Subcutaneous abdominal adipose tissue (tissue), 5 donors: ENCODE measurements at regions not wholly inside any gene's neighbourhood (a gene's known extent, or its start where the extent isn't known, plus 50 kb on each side); places are given as distances from the start of the nearest gene placed in this dataset.
A peak's percentile ranks its signal among the peaks of the same experiment; 100 is the strongest.

Source experiments
- H3K27ac ChIP-seq: one replicate; pipeline ENCODE4 v1.7.0; 2013; ENCODE audit warnings: low read depth, mild to moderate bottlenecking, inconsistent platforms, low read length, moderate library complexity
- H3K27me3 ChIP-seq, 5 donors: one replicate each; pipeline ENCODE4 v1.7.0; 2013; ENCODE audit warnings: low read length in 5 of 5, inconsistent platforms in 1 of 5; ENCODE audit not compliant: control insufficient read depth in 5 of 5, insufficient read depth in 4 of 5
- H3K36me3 ChIP-seq, 5 donors: one replicate each; pipeline ENCODE4 v1.7.0; 2013; ENCODE audit warnings: low read length in 5 of 5; ENCODE audit not compliant: control insufficient read depth in 5 of 5, insufficient read depth in 5 of 5
- H3K4me1 ChIP-seq, 5 donors: one replicate each; pipeline ENCODE4 v1.7.0; 2013; ENCODE audit warnings: low read length in 5 of 5, mild to moderate bottlenecking in 3 of 5, moderate library complexity in 1 of 5; ENCODE audit not compliant: control insufficient read depth in 5 of 5, insufficient read depth in 5 of 5
- H3K4me3 ChIP-seq, 5 donors: one replicate each; pipeline ENCODE4 v1.7.0; 2013; ENCODE audit warnings: low read length in 5 of 5, low read depth in 1 of 5
- H3K9ac ChIP-seq, 5 donors: one replicate each; pipeline ENCODE4 v1.7.0; 2013; ENCODE audit warnings: low read length in 5 of 5, mild to moderate bottlenecking in 4 of 5, moderate library complexity in 3 of 5
- H3K9me3 ChIP-seq, 5 donors: one replicate each; pipeline ENCODE4 v1.7.0; 2013; ENCODE audit warnings: low read length in 5 of 5; ENCODE audit not compliant: control insufficient read depth in 5 of 5
- donor health status: healthy.
- donor health status: healthy.
- donor health status: healthy.
- donor health status: healthy.
- donor health status: healthy.

DNA sequence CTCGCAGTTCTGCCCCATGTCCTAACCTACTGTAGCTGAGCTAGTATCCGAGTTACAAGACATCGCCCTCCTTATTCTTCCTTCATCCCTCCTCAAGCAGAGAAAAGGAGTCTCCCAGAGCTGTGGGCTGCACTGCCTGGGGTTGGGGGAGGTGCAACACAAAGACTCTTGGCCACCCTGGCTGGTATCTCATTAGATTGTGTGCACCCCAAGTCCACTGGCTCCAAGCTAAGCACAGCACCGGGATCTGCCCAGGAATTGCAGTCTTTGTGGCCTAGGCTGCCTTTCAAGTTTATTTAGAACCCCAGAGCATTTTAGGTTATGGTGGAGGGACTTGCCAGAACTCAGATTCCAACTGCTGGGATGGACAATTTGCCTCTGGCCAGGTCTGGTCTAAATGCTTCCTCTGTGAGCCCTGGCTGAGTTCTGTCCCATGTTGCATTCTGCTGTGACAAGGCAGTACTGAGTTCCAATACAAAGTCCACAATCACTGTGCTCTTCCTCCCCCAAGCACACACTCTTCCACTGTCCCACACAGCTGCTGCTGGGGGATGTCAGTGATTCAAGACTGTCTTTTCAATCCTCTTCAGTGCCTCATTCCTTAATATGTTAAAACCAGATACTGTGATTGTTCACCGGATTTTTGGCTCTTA is 169.6 kb upstream of the CLEC14A start:
- no peaks in the 10 kb centered on the region for H3K27me3 ChIP-seq
- no peaks in the 10 kb centered on the region for H3K4me1 ChIP-seq
- H3K36me3 ChIP-seq = no peaks in the 10 kb centered on the region
- H3K9ac ChIP-seq = no peak overlapping the region
- no peak overlapping the region for H3K4me3 ChIP-seq
- H3K27ac ChIP-seq = no peak overlapping the region
- H3K9me3 ChIP-seq = peaks cover 2 to 14% (median 12%) of the 10 kb centered on the region in 5 donors

DNA sequence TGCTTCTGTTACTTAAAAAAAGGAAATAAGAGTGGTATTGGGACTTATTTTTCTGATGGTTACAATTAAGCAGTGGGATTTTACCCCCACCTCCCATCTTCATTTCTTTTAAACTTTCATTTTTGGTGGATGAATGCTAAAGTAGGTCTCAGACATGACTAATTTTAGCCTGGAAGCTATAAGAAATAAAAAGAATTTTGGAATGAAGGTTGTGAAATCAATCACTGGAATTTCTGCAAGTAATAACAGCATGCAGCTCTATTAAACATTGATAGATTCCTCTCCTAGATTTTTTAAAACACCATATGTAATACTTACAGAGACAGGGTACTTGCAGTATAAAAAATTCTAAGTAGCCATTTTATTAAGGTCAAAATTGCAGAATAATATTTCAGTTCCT is 164.2 kb upstream of the CLEC14A start:
- H3K27me3 ChIP-seq = no peaks in the 10 kb centered on the region
- no peak overlapping the region for H3K27ac ChIP-seq
- no peak overlapping the region for H3K4me3 ChIP-seq
- H3K4me1 ChIP-seq = peaks cover 0 to 7% (median 0%) of the 10 kb centered on the region in 5 donors
- H3K9ac ChIP-seq = no peak overlapping the region
- no peaks in the 10 kb centered on the region for H3K36me3 ChIP-seq
- H3K9me3 ChIP-seq = peaks cover 2 to 11% (median 8%) of the 10 kb centered on the region in 5 donors

DNA sequence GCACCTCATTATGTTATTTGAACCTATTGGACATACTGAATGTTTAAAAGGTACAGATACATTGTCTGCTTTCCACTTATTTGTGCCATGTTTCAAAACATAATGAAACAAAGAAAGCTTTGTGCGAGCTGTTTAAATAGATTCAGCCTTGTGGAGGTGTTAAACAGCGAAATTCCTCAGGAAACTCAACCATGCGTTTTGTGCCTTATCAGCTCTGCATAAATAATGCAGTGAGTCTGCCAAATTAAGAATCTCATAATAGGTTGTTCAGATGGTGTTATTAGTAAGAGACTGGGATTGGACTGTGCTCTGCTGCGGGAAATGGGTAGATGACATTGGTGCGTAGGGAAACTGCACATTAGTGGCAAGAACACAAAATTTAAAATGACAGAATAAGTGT is 163.7 kb upstream of the CLEC14A start:
- Histone ChIP-seq H3K4me3 (peak overlapping the region in 2 of 5 donors; percentile 17 to 31), H3K4me1 (peaks cover 0 to 7% (median 0%) of the 10 kb centered on the region in 5 donors), H3K27ac (no peak overlapping the region), H3K9me3 (peaks cover 2 to 11% (median 6%) of the 10 kb centered on the region in 5 donors), H3K9ac (no peak overlapping the region), H3K27me3 (no peaks in the 10 kb centered on the region), H3K36me3 (no peaks in the 10 kb centered on the region)

DNA sequence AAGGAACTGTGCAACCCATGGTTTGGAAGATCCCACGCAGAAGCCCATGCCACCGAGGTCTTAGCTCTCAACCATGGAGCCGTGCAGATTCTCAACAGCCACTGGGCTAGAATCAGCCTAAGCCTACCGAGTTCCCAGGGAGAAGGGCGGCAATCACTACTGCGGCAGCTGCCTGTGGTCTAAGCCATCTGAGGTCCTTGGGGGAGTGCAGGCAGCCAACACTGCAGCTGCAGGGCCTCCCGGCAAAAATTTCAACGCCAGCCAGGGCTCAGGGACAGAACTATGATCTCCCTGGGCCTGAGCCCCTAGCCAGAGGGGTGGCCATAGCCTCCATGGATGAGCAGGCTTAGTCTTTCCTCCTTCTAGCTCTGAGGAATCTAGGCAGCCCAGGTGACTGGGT is 156.8 kb upstream of the CLEC14A start:
- Histone ChIP-seq H3K27ac (no peak overlapping the region), H3K27me3 (no peaks in the 10 kb centered on the region), H3K4me3 (no peak overlapping the region), H3K9me3 (peaks cover 0 to 5% (median 0%) of the 10 kb centered on the region in 5 donors), H3K36me3 (no peaks in the 10 kb centered on the region), H3K9ac (no peak overlapping the region), H3K4me1 (no peaks in the 10 kb centered on the region)

DNA sequence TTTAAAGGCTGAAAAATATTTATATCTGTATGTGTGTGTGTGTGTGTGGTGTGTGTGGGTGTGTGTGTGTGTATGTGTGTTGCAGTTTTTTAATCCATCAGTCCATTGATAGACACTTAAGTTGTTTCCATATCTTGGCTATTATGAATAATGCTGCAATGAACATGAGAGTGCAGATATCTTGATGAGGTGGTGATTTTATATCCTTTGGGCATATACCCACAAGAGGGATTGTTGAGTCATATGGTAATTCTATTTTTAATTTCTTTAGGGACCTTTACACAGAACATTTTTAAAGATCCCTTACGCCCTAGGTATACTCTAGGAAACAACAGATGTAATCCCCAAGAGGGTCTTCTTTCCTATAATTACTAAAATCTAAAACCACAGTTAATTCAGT is 154.5 kb upstream of the CLEC14A start:
- no peak overlapping the region for H3K27ac ChIP-seq
- peaks cover 0 to 5% (median 0%) of the 10 kb centered on the region in 5 donors for H3K9me3 ChIP-seq
- no peaks in the 10 kb centered on the region for H3K27me3 ChIP-seq
- H3K4me3 ChIP-seq = no peak overlapping the region
- no peaks in the 10 kb centered on the region for H3K36me3 ChIP-seq
- no peak overlapping the region for H3K9ac ChIP-seq
- H3K4me1 ChIP-seq = no peaks in the 10 kb centered on the region

DNA sequence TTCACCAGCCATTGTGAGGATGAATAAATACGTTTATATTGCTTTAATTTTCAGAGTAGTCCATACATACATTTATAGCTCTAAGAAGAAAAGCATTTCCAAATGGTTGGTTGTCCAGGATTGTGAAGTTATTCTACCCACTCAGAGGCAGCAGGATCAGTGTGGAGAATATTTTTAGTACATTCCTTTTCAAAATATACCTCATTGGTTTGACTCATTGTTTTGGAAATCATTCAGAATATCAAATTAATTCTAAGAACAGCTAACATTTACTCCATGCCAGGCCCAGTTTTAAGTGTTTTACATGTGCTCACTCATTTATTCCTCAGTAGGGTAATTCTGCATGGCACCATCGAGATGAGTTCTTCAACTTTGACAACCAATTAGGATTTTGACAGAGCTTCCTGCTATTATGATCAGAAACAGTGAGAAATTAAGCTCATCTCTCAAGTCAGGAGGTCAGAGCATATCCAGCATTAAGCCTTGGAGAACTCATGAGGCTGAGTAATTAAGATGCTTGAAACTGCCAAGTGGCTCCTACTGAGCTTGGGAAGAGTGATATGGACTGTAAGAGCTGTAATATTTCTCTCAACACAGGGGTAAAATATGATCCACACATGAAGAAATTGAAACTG is 153.3 kb upstream of the CLEC14A start:
- Histone ChIP-seq H3K27ac (no peak overlapping the region), H3K4me3 (no peak overlapping the region), H3K9ac (no peak overlapping the region), H3K27me3 (no peaks in the 10 kb centered on the region), H3K4me1 (no peaks in the 10 kb centered on the region), H3K36me3 (no peaks in the 10 kb centered on the region), H3K9me3 (peaks cover 0 to 5% (median 0%) of the 10 kb centered on the region in 5 donors)

DNA sequence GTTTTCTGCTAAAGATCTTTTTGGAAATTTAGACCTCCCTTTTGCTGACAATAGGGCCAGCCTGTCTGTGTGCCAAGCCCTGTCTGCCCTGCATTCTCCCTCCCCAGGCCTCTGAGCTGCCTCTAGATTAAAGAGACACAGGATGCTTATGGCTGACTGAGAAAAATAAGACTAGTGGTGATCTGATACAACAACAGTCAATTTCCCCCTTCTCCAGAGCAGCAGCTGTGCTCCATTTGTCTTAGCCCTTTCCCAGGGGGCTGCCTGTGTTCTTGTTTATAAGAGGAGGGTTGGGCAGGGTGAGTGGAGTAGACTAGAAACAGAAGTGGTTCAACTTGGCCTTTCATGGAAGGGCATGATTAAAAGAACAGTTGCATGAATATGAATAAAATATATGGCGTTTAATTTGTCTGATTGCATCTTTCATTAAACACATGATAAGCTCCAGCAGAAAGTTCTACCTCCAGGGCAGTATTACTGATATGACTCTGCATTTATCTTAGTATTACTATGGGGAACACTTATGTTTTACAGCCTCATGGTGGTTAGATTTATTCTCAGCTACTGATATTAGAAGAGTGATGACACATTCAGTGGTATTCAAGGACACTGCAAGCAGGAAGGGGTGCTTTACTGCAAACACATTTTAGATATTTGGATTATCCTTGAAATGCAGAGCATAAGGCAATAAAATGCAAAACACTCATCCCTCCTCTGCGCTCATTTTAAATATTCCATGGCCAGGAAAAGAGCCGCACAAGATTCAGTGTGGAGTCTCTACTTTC is 150.2 kb upstream of the CLEC14A start:
- Histone ChIP-seq H3K36me3 (no peaks in the 10 kb centered on the region), H3K9ac (no peak overlapping the region), H3K4me3 (no peak overlapping the region), H3K27ac (no peak overlapping the region), H3K4me1 (no peaks in the 10 kb centered on the region), H3K9me3 (no peaks in the 10 kb centered on the region), H3K27me3 (no peaks in the 10 kb centered on the region)

DNA sequence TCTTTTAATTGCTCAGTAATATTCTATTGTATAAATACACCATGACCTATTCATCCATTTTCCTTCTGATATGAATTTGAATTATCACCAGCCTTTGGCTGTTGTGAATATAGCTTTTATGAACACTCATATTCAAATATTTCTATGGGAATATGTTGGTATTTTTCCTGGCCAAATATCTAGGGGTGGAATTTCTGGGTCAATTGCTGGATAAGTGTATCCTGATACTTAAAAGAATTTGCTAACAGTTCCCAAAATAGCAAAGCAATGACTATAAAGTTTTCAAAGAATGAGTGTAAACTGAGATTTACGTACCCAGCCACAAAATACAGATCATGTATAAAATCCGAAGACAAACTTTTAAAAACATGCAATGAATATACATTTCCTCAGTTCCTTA is 148.7 kb upstream of the CLEC14A start:
- Histone ChIP-seq H3K9ac (no peak overlapping the region), H3K27ac (no peak overlapping the region), H3K27me3 (no peaks in the 10 kb centered on the region), H3K36me3 (no peaks in the 10 kb centered on the region), H3K4me1 (no peaks in the 10 kb centered on the region), H3K4me3 (no peak overlapping the region), H3K9me3 (no peaks in the 10 kb centered on the region)

DNA sequence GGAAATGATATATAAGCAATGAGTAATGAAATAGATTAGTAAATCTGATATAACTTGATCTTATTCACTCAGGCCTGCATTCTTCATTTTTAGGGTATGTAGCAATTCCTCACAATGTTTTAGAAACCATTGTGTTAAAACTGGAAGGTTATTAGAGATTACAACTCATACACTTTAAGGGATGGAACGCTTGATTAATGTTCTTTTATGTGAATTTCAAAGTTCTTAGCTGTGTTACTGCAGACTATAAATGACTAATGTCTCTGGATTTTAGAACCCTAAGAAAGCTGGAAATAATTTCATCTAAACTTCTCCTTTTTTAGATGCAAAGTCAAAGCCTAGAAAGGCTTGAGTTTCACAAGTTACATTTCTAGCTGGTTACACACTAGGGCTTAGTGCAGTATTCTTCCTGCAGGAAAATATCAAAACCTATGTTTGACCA is 148.2 kb upstream of the CLEC14A start:
- H3K36me3 ChIP-seq = no peaks in the 10 kb centered on the region
- no peak overlapping the region for H3K4me3 ChIP-seq
- no peaks in the 10 kb centered on the region for H3K4me1 ChIP-seq
- H3K27me3 ChIP-seq = no peaks in the 10 kb centered on the region
- no peak overlapping the region for H3K27ac ChIP-seq
- H3K9me3 ChIP-seq = no peaks in the 10 kb centered on the region
- no peak overlapping the region for H3K9ac ChIP-seq

DNA sequence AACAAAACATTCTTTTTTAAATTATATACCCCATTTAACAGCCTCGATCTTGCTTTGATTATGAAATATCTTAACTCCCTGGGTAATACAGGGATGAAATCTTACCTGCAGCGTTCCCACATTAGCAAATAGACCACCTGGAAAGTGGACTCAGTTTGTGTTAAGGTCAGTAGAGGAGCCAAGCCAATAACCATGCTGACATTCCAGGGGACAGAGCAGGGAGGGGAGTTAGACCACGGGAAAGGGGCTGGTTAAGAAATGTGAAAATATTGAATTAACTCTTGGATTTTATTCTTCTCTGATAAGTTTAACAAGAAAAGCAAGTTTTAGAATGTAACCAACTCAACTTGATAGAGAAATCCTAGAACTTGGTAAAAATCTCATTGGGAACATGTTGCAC is 144.9 kb upstream of the CLEC14A start:
- Histone ChIP-seq H3K27me3 (no peaks in the 10 kb centered on the region), H3K9ac (no peak overlapping the region), H3K27ac (no peak overlapping the region), H3K9me3 (no peaks in the 10 kb centered on the region), H3K36me3 (no peaks in the 10 kb centered on the region), H3K4me1 (no peaks in the 10 kb centered on the region), H3K4me3 (no peak overlapping the region)
